HG03139 (cell line): ENCODE measurements at regions not wholly inside any gene's neighbourhood (a gene's known extent, or its start where the extent isn't known, plus 50 kb on each side); places are given as distances from the start of the nearest gene placed in this dataset.
A peak's percentile ranks its signal among the peaks of the same experiment; 100 is the strongest.

Source experiments
- ATAC-seq: cut with Tn5 transposase; IDR thresholded peaks from one replicate; pipeline ENCODE4 v1.9.1; 2021; ENCODE audit not compliant: unreplicated experiment

- ATAC-seq, result no peak
Measured at GRCh38 chr1:219993554-219994433, 52.5 kb downstream of the EPRS1 start.

- no peak for ATAC-seq
Measured at GRCh38 chr1:219991919-219992318, 54.4 kb downstream of the EPRS1 start.

- no peak for ATAC-seq
Measured at GRCh38 chr1:219991511-219991810, 54.8 kb downstream of the EPRS1 start.

- no peak for ATAC-seq
Measured at GRCh38 chr1:219990782-219991510, 55.4 kb downstream of the EPRS1 start.

GRCh38 chr1:219989766-219990165, 56.5 kb downstream of the EPRS1 start:
- ATAC-seq, result no peak

GRCh38 chr1:219988818-219989217, 57.5 kb downstream of the EPRS1 start:
- ATAC-seq, result no peak

- peak; percentile 71 for ATAC-seq
Measured at GRCh38 chr1:219988387-219988786, 57.9 kb downstream of the EPRS1 start.

- no peak for ATAC-seq
Measured at GRCh38 chr1:219987325-219987724, 59.0 kb upstream of the SLC30A10 start.

- ATAC-seq, result no peak
Measured at GRCh38 chr1:219985169-219985568, 56.8 kb upstream of the SLC30A10 start.
